Dendritic cell treated with granulocyte-macrophage colony-stimulating factor and Interleukin-4, amounts not matched to agents 40 ng/mL and 50 ng/mL, for 4 days (primary cell): ENCODE measurements at regions not wholly inside any gene's neighbourhood (a gene's known extent, or its start where the extent isn't known, plus 50 kb on each side); places are given as distances from the start of the nearest gene placed in this dataset.

Experiments
- H3K27ac Mint-ChIP-seq: one replicate; pipeline ENCODE4 v1.8.0; 2022; ENCODE audit warnings: mild to moderate bottlenecking, mixed read lengths
- H3K27me3 Mint-ChIP-seq: one replicate; pipeline ENCODE4 v1.8.0; 2022; ENCODE audit warnings: mild to moderate bottlenecking, mixed read lengths
- H3K36me3 Mint-ChIP-seq: one replicate; pipeline ENCODE4 v1.8.0; 2022; ENCODE audit warnings: low read depth, mixed read lengths
- H3K4me1 Mint-ChIP-seq: one replicate; pipeline ENCODE4 v1.8.0; 2022; ENCODE audit warnings: low read depth, mixed read lengths
- H3K4me3 Mint-ChIP-seq: one replicate; pipeline ENCODE4 v1.8.0; 2022; ENCODE audit warnings: mild to moderate bottlenecking, moderate library complexity, mixed read lengths
- H3K9me3 Mint-ChIP-seq: one replicate; pipeline ENCODE4 v1.8.0; 2022; ENCODE audit warnings: mixed read lengths
- intact Hi-C: fragments of 100-400 bp; cut with micrococcal nuclease; formaldehyde crosslinking; loops from one replicate; pipeline ENCODE4 v1.15.0; 2022

DNA sequence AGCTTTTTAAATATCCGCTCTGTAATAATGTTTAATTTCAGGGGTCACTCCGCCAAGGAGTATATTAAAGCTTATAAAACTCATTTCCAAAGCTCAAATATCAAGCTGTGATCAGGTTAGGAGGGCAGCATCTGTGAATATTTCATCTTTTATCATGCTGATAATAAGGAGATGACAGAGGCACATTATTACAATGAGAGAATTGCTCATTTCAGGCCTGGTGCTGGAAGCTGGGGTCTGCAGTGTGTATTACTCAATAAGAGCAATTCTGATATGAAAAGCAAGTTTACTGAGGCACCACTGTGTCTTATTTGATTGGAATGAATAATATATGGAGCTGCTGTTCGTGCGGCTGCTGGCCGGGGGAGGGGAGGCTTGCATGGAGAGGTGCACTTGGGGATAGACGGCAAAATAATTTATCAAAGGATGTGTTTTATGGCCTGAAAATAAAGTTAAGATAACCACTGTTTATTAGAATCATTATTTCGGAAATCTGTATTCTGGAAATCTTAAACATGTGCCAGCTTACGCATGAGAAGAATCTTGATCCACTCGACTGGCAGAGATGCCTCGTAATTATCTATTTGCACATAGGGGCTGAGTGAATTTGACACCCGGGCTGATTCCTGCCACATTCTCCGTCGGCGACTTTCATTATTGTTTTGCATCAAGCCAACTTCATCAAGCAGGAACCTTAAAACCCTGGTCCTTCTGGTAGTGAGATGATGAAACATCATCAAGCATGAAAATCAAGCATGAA, 173.2 kb downstream of the RRAGC start:
- Mint-ChIP-seq H3K27me3 (peaks cover 18% of the 10 kb centered on the region), H3K4me3 (no peak overlapping the region), H3K36me3 (no peaks in the 10 kb centered on the region), H3K27ac (no peak overlapping the region), H3K4me1 (no peaks in the 10 kb centered on the region), H3K9me3 (no peaks in the 10 kb centered on the region)
- intact Hi-C loops, result no loop called here

DNA sequence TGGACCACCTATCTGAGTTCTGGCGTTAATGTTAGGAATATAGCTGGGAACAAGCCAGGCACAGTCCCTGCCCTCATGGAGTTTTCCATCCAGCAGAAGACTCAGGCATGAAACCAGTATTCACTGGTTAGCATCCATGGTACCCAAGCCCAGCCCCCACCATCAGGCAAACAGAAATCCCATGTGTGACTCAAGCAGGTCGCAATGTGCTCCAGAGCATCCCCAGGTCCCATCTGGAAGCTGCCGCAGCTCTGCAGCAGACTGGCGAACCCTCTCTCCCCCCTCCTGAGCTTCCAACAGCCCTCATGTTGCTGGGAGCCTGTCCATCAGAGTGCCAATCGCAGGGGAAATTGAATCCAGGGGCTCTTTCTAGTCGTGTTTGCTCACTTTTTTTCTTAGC, 174.2 kb downstream of the RRAGC start:
- no peak overlapping the region for H3K27ac Mint-ChIP-seq
- H3K4me1 Mint-ChIP-seq, result no peaks in the 10 kb centered on the region
- H3K9me3 Mint-ChIP-seq, result no peaks in the 10 kb centered on the region
- intact Hi-C loops, result no loop called here
- no peak overlapping the region for H3K4me3 Mint-ChIP-seq
- no peaks in the 10 kb centered on the region for H3K36me3 Mint-ChIP-seq
- peaks cover 15% of the 10 kb centered on the region for H3K27me3 Mint-ChIP-seq

DNA sequence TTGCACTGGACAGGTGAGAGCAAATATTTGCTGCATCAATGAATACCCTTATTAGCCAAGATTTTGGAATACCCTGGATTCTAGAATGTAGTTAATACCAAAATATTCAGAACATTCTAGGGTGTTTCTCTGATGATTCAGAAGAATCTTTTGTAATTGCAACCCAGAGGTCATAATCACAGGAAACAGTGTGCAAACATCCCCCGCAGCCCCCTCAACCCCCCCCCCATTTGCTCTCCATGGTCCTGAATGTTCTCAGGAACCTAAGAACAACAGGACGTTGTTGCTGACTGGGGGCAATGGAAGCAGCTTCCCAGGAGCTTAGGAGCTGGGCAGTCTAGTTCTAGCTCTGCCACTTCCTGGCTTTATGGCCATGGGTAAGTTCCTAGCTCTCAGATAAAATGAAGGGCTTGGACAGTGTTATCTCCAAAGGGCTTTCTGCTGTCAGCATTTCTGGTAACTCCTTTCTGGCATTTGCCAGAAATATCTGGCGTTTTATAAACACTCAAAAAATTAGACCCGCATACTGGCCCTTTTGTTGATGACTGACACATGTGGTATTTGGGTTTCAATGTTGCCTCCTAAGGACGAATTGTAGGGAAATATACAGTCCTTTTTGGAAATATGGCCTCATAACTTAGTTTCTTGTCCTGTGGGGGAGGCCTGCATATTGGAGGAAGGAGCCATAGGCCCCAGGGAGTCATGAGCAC, 178.6 kb downstream of the RRAGC start:
- Mint-ChIP-seq H3K36me3 (no peaks in the 10 kb centered on the region), H3K4me1 (no peaks in the 10 kb centered on the region), H3K27ac (no peak overlapping the region), H3K27me3 (peaks cover 5% of the 10 kb centered on the region), H3K4me3 (no peak overlapping the region), H3K9me3 (no peaks in the 10 kb centered on the region)
- intact Hi-C loops, result no loop called here

DNA sequence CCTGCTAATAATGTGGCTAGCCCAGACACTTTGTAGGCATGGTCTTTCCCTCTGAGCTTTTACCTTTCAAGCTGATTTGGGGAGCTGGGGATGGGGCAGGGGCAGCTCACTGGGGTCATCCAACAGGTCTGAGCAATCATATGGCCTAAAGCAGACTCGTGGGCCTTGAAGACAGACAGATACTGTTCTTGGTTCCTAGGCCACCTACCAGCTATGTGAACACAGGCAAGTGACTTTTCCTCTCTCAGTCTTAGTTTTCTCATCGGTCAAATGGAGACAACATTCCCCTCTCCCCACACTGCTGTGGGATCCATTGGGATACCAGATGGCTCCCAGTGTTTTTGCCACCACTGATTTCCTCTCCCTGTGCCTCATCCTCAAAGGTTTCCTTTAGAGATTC, 181.8 kb downstream of the RRAGC start:
- Mint-ChIP-seq H3K4me3 (no peak overlapping the region), H3K27ac (no peak overlapping the region), H3K4me1 (no peaks in the 10 kb centered on the region)

GRCh38 chr1:38677311-38677710, 182.3 kb downstream of the RRAGC start:
- Mint-ChIP-seq H3K27ac (no peak overlapping the region), H3K9me3 (no peaks in the 10 kb centered on the region), H3K4me1 (no peaks in the 10 kb centered on the region), H3K27me3 (peaks cover 3% of the 10 kb centered on the region), H3K4me3 (no peak overlapping the region), H3K36me3 (no peaks in the 10 kb centered on the region)
- intact Hi-C loops, result no loop called here

More for the DNA sequence above, 181.8 kb downstream of the RRAGC start:
- no peaks in the 10 kb centered on the region for H3K36me3 Mint-ChIP-seq
- H3K27me3 Mint-ChIP-seq, result peaks cover 3% of the 10 kb centered on the region
- intact Hi-C loops, result no loop called here
- no peaks in the 10 kb centered on the region for H3K9me3 Mint-ChIP-seq

DNA sequence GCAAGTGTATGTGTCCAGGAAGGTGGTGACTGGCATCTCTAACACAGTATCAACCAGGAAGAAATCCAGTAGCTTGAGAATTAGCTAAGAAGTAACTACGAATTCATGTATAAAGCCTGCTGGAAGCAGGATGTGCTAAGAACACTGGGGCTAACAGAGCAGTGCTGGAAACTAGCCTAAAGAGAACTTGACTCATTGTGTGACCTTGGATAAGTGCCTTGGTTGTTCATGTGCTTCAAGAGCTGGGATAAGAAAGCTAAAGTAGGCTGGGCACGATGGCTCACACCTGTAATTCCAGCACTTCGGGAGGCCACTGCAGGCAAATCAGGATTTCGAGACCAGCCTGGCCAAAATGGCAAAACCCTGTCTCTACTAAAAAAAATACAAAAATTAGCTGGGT, 186.9 kb downstream of the RRAGC start:
- no peaks in the 10 kb centered on the region for H3K4me1 Mint-ChIP-seq
- intact Hi-C loops, result no loop called here
- no peak overlapping the region for H3K4me3 Mint-ChIP-seq
- no peaks in the 10 kb centered on the region for H3K9me3 Mint-ChIP-seq
- no peak overlapping the region for H3K27ac Mint-ChIP-seq
- no peaks in the 10 kb centered on the region for H3K36me3 Mint-ChIP-seq
- H3K27me3 Mint-ChIP-seq, result peaks cover 3% of the 10 kb centered on the region

- H3K4me3 Mint-ChIP-seq, result no peak overlapping the region
- intact Hi-C loops, result no loop called here
- H3K27ac Mint-ChIP-seq, result no peak overlapping the region
- H3K9me3 Mint-ChIP-seq, result no peaks in the 10 kb centered on the region
- H3K4me1 Mint-ChIP-seq, result no peaks in the 10 kb centered on the region
- H3K36me3 Mint-ChIP-seq, result no peaks in the 10 kb centered on the region
- H3K27me3 Mint-ChIP-seq, result peaks cover 5% of the 10 kb centered on the region
Observed at GRCh38 chr1:38671221-38671620, 188.4 kb downstream of the RRAGC start.

DNA sequence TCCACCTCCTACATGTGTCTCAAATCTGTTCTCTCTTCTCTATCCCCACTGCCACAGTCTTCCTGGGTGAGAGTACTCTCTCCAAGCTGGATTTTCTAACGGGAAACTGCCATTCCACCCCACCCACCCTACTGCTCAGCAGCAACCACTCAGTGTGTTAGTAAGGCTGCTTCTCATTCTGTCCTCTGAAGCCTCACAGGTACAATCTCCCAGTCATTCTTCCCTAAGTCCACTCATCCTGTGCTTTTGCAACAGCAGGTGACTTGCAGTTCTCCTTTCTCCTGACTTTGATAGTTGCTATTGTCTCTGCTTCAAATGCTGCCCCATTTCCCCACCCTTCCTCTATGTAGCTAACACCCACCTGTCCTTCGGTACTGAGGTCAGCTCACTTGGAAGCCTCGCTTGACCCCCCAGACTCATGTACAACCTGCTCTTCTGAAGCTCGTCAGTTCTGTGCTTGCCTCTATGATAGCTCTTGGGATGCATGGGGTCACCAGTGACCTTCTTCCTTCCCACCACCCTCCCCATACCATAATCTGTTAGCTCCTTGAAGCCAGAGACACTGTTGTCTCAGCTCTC, 188.9 kb downstream of the RRAGC start:
- no peaks in the 10 kb centered on the region for H3K4me1 Mint-ChIP-seq
- no peaks in the 10 kb centered on the region for H3K9me3 Mint-ChIP-seq
- no peaks in the 10 kb centered on the region for H3K36me3 Mint-ChIP-seq
- peaks cover 5% of the 10 kb centered on the region for H3K27me3 Mint-ChIP-seq
- no peak overlapping the region for H3K27ac Mint-ChIP-seq
- intact Hi-C loops, result no loop called here
- H3K4me3 Mint-ChIP-seq, result no peak overlapping the region

GRCh38 chr1:38667626-38668025, 191.9 kb downstream of the RRAGC start:
- Mint-ChIP-seq H3K4me1 (no peaks in the 10 kb centered on the region), H3K36me3 (no peaks in the 10 kb centered on the region), H3K4me3 (no peak overlapping the region), H3K9me3 (no peaks in the 10 kb centered on the region), H3K27ac (no peak overlapping the region), H3K27me3 (peaks cover 10% of the 10 kb centered on the region)
- intact Hi-C loops, result no loop called here

GRCh38 chr1:38662126-38662525, 197.4 kb downstream of the RRAGC start:
- no peaks in the 10 kb centered on the region for H3K9me3 Mint-ChIP-seq

GRCh38 chr1:38658883-38659282, 200.7 kb downstream of the RRAGC start:
- H3K27ac Mint-ChIP-seq, result no peak overlapping the region
- peaks cover 17% of the 10 kb centered on the region for H3K27me3 Mint-ChIP-seq
- no peaks in the 10 kb centered on the region for H3K9me3 Mint-ChIP-seq
- no peaks in the 10 kb centered on the region for H3K36me3 Mint-ChIP-seq
- intact Hi-C loops, result no loop called here
- H3K4me3 Mint-ChIP-seq, result no peak overlapping the region
- H3K4me1 Mint-ChIP-seq, result no peaks in the 10 kb centered on the region

More at GRCh38 chr1:38662126-38662525, 197.4 kb downstream of the RRAGC start:
- H3K4me1 Mint-ChIP-seq, result no peaks in the 10 kb centered on the region
- intact Hi-C loops, result no loop called here
- peaks cover 10% of the 10 kb centered on the region for H3K27me3 Mint-ChIP-seq
- no peak overlapping the region for H3K4me3 Mint-ChIP-seq
- no peak overlapping the region for H3K27ac Mint-ChIP-seq
- H3K36me3 Mint-ChIP-seq, result no peaks in the 10 kb centered on the region

DNA sequence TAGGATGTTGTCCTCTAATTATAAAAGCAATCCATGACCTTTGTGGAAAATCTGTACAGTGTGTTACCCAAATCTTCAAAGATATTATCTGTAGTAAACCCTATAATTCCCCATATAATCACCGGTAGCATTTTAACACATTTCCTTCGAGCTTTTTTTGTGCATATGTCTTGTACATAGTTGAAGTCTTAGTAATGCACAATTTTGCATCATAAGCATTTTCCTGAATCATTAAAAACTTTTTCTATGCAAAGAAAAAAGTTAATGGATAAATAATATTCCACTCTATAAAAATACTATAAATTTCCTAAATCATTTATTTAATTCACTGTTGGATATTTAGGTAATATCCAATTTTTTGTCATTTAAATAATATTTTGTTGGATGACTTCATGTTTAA, 201.7 kb downstream of the RRAGC start:
- Mint-ChIP-seq H3K27ac (no peak overlapping the region), H3K27me3 (peaks cover 16% of the 10 kb centered on the region), H3K4me3 (no peak overlapping the region), H3K36me3 (no peaks in the 10 kb centered on the region), H3K9me3 (no peaks in the 10 kb centered on the region), H3K4me1 (no peaks in the 10 kb centered on the region)
- intact Hi-C loops, result no loop called here

- H3K36me3 Mint-ChIP-seq, result no peaks in the 10 kb centered on the region
- no peak overlapping the region for H3K27ac Mint-ChIP-seq
- intact Hi-C loops, result no loop called here
- peaks cover 16% of the 10 kb centered on the region for H3K27me3 Mint-ChIP-seq
- H3K4me1 Mint-ChIP-seq, result no peaks in the 10 kb centered on the region
- no peak overlapping the region for H3K4me3 Mint-ChIP-seq
- no peaks in the 10 kb centered on the region for H3K9me3 Mint-ChIP-seq
Observed at GRCh38 chr1:38657207-38657840, 202.2 kb downstream of the RRAGC start.

- intact Hi-C loops, result no loop called here
- Mint-ChIP-seq H3K9me3 (no peaks in the 10 kb centered on the region), H3K4me1 (no peaks in the 10 kb centered on the region), H3K27me3 (peaks cover 13% of the 10 kb centered on the region), H3K36me3 (no peaks in the 10 kb centered on the region), H3K4me3 (no peak overlapping the region), H3K27ac (no peak overlapping the region)
Observed at GRCh38 chr1:38656726-38657125, 202.8 kb downstream of the RRAGC start.
